Ishikawa (cell line): ENCODE measurements at regions not wholly inside any gene's neighbourhood (a gene's known extent, or its start where the extent isn't known, plus 50 kb on each side); places are given as distances from the start of the nearest gene placed in this dataset.

Experiments used
- CEBPB ChIP-seq: IDR thresholded peaks from 2 replicates; pipeline ENCODE4 v1.6.1; 2012
- EP300 ChIP-seq: IDR thresholded peaks from 2 replicates; pipeline ENCODE4 v1.6.1; 2012; ENCODE audit warnings: borderline replicate concordance
- FOXM1 ChIP-seq: IDR thresholded peaks from 2 replicates; pipeline ENCODE4 v1.6.1; 2012; ENCODE audit warnings: low read depth, borderline replicate concordance
- NFIC ChIP-seq: IDR thresholded peaks from 2 replicates; pipeline ENCODE4 v1.6.1; 2012
- REST ChIP-seq: IDR thresholded peaks from 2 replicates; pipeline ENCODE4 v1.6.1; 2012; ENCODE audit warnings: low read depth, mild to moderate bottlenecking
- TAF1 ChIP-seq: IDR thresholded peaks from 2 replicates; pipeline ENCODE4 v1.6.1; 2012; ENCODE audit warnings: low read depth, mild to moderate bottlenecking
- TCF12 ChIP-seq: IDR thresholded peaks from 2 replicates; pipeline ENCODE4 v1.6.1; 2012; ENCODE audit warnings: low read depth
- YY1 ChIP-seq: IDR thresholded peaks from 2 replicates; pipeline ENCODE4 v1.6.1; 2012; ENCODE audit warnings: low read depth
- ZBTB7A ChIP-seq: IDR thresholded peaks from 2 replicates; pipeline ENCODE4 v1.6.1; 2012; ENCODE audit warnings: low read depth

- no peak for TF ChIP-seq TAF1
- no peak for TF ChIP-seq EP300
- TF ChIP-seq ZBTB7A: no peak
- no peak for TF ChIP-seq REST
- no peak for TF ChIP-seq NFIC
- TF ChIP-seq TCF12: no peak
- no peak for TF ChIP-seq FOXM1
- TF ChIP-seq CEBPB: no peak
- TF ChIP-seq YY1: no peak
Measured at GRCh38 chr2:188909036-188909435, 65.1 kb upstream of the COL3A1 start.
